Endothelial cell of umbilical vein (primary cell): ENCODE measurements at regions not wholly inside any gene's neighbourhood (a gene's known extent, or its start where the extent isn't known, plus 50 kb on each side); places are given as distances from the start of the nearest gene placed in this dataset.

Source experiments
- BruUV-seq: library from RNA; stranded (reverse); fragments of 400-500 nt; replicated peaks from 2 replicates; lab custom pipeline; 2021; lab: Mats Ljungman, UMichigan
- CTCF ChIA-PET: fragments of 300-600, 350-600 bp; sonication (Branson Sonifier 250); formaldehyde crosslinking; loops from one replicate; lab custom pipeline; 2021; ENCODE audit warnings: antibody characterized with exemption, inconsistent platforms; lab: Charles Lee
- POLR2A ChIA-PET: fragments of 300-600, 350-600 bp; sonication (Branson Sonifier 250); formaldehyde crosslinking; loops from one replicate; lab custom pipeline; 2021; ENCODE audit warnings: antibody characterized with exemption, inconsistent platforms; lab: Charles Lee
- DNase-seq: peaks from one replicate; pipeline ENCODE4 v3.0.0-alpha.2; 2011; ENCODE audit warnings: low read depth, low spot score
- FAIRE-seq: peaks from 2 replicates; lab custom pipeline; 2011; peaks lifted over from hg19 to GRCh38; lab: Jason Lieb, UNC
- H2AFZ ChIP-seq: 2 replicates; pipeline ENCODE4 v1.6.0; 2012; ENCODE audit warnings: low read depth, low read length, control low read depth, inconsistent platforms
- H3K27ac ChIP-seq: 2 replicates; pipeline ENCODE4 v1.5.1; 2011; ENCODE audit warnings: low read depth, mild to moderate bottlenecking, control low read depth, low read length, moderate library complexity; ENCODE audit not compliant: insufficient read depth
- H3K27me3 ChIP-seq, 2 experiments: 2 replicates each; pipeline versions ENCODE4 v1.6.0 to v1.6.1; 2011; ENCODE audit warnings: low read length in 2 of 2, mixed read lengths in 1 of 2; ENCODE audit not compliant: control insufficient read depth in 2 of 2, insufficient read depth in 2 of 2
- H3K36me3 ChIP-seq, 2 experiments: 2 replicates in 1 of 2; 3 replicates in 1 of 2; pipeline ENCODE4 v1.5.1; 2011; ENCODE audit warnings: low read length in 2 of 2, mild to moderate bottlenecking in 1 of 2, moderate library complexity in 1 of 2; ENCODE audit not compliant: control insufficient read depth in 2 of 2, insufficient read depth in 2 of 2; ENCODE audit errors: extremely low read depth in 1 of 2
- H3K4me1 ChIP-seq: 3 replicates; pipeline ENCODE4 v1.5.1; 2011; ENCODE audit warnings: mild to moderate bottlenecking, low read length; ENCODE audit not compliant: control insufficient read depth, insufficient read depth; ENCODE audit errors: extremely low read depth
- H3K4me2 ChIP-seq: 2 replicates; pipeline ENCODE4 v1.6.1; 2011; ENCODE audit warnings: low read length, control low read depth, mixed read lengths; ENCODE audit not compliant: insufficient read depth
- H3K4me3 ChIP-seq, 3 experiments: fragments of 200-600 bp in 1 of 3; sonication (generic), shearing (Covaris generic) in 1 of 3; replicated peaks in 1 of 3; 2 replicates each; pipeline ENCODE4 v1.5.1; 2011 to 2016; ENCODE audit warnings: control low read depth in 3 of 3, low read length in 3 of 3, mild to moderate bottlenecking in 2 of 3, inconsistent platforms in 1 of 3, low read depth in 1 of 3, moderate library complexity in 1 of 3; ENCODE audit not compliant: insufficient read depth in 1 of 3
- H3K79me2 ChIP-seq: 2 replicates; pipeline ENCODE4 v1.6.0; 2012; ENCODE audit warnings: low read length, inconsistent platforms; ENCODE audit not compliant: control insufficient read depth, insufficient read depth
- H3K9ac ChIP-seq: replicated peaks from 2 replicates; pipeline ENCODE3; 2011; ENCODE audit warnings: low read length, control low read depth; ENCODE audit not compliant: insufficient read depth; ENCODE audit errors: extremely low read depth
- H3K9me1 ChIP-seq: replicated peaks from 3 replicates; pipeline ENCODE4 v1.6.0; 2011; ENCODE audit warnings: mild to moderate bottlenecking, low read length; ENCODE audit not compliant: control insufficient read depth, insufficient read depth; ENCODE audit errors: extremely low read depth
- H3K9me3 ChIP-seq: replicated peaks from 2 replicates; pipeline ENCODE4 v1.5.1; 2012; ENCODE audit warnings: low read length, inconsistent platforms; ENCODE audit not compliant: control insufficient read depth, insufficient read depth
- H4K20me1 ChIP-seq: replicated peaks from 2 replicates; pipeline ENCODE3; 2011; ENCODE audit warnings: mild to moderate bottlenecking, low read length; ENCODE audit not compliant: control insufficient read depth, insufficient read depth; ENCODE audit errors: extremely low read depth
- CTCF ChIP-seq, 2 donors: IDR thresholded peaks; 1 replicate in 1 of 2; 2 replicates in 1 of 2; pipeline ENCODE4 v1.5.1; 2011; ENCODE audit warnings: low read length in 2 of 2, mild to moderate bottlenecking in 2 of 2, moderate library complexity in 2 of 2, control low read depth in 1 of 2, inconsistent platforms in 1 of 2, low read depth in 1 of 2; ENCODE audit not compliant: insufficient read depth in 1 of 2; ENCODE audit errors: extremely low read depth in 1 of 2
- EZH2 ChIP-seq: IDR thresholded peaks from 2 replicates; pipeline ENCODE4 v1.6.1; 2012; ENCODE audit warnings: borderline replicate concordance, low read depth, mild to moderate bottlenecking, moderate library complexity, low read length, inconsistent platforms; ENCODE audit not compliant: severe bottlenecking
- FOS ChIP-seq: IDR thresholded peaks from 2 replicates; pipeline ENCODE4 v1.6.1; 2011; ENCODE audit warnings: mild to moderate bottlenecking, low read length, moderate library complexity, borderline replicate concordance; ENCODE audit not compliant: insufficient read depth
- GATA2 ChIP-seq: IDR thresholded peaks from 2 replicates; pipeline ENCODE4 v1.7.0; 2011; ENCODE audit warnings: low read depth, mild to moderate bottlenecking, moderate library complexity, mixed read lengths, low read length; ENCODE audit not compliant: insufficient read length, insufficient read depth
- JUN ChIP-seq: IDR thresholded peaks from 2 replicates; pipeline ENCODE4 v1.6.1; 2011; ENCODE audit warnings: borderline replicate concordance, low read depth; ENCODE audit not compliant: insufficient read length, insufficient read depth
- MYC ChIP-seq: IDR thresholded peaks from one replicate; pipeline ENCODE4 v1.6.1; 2011; ENCODE audit warnings: mild to moderate bottlenecking, low read depth, low read length
- POLR2A ChIP-seq: IDR thresholded peaks from 2 replicates; pipeline ENCODE4 v1.6.1; 2012; ENCODE audit warnings: low read depth, mild to moderate bottlenecking, control low read depth, low read length
- POLR2AphosphoS5 ChIP-seq: IDR thresholded peaks from 2 replicates; pipeline ENCODE4 v1.6.1; 2012; ENCODE audit warnings: low read depth, mild to moderate bottlenecking, control low read depth, low read length, moderate library complexity; ENCODE audit not compliant: insufficient read depth
- dilution Hi-C: fragments of 300-500 bp; cut with MboI; formaldehyde crosslinking; loops from one replicate; pipeline ENCODE4 v1.15.0; 2019; ENCODE audit warnings: low sequenced_read_pairs; ENCODE audit not compliant: extremely low pct_ligation_motif_present
- intact Hi-C: fragments of 100-400 bp; cut with micrococcal nuclease; formaldehyde crosslinking; loops from one replicate; pipeline ENCODE4 v1.10.0; 2022
- TF ChIP-seq, protein P1 (sequence below): IDR thresholded peaks from 2 replicates; pipeline ENCODE4 v1.6.1; 2011; ENCODE audit not compliant: insufficient read depth, insufficient read length

- Histone ChIP-seq H3K4me2 (no peak overlapping the region), H3K4me3 (no peak overlapping the region), H3K9me3 (no peaks in the 10 kb centered on the region), H3K4me1 (no peaks in the 10 kb centered on the region), H3K27ac (no peak overlapping the region), H4K20me1 (no peaks in the 10 kb centered on the region), H3K36me3 (no peaks in the 10 kb centered on the region), H3K9me1 (no peaks in the 10 kb centered on the region), H2AFZ (no peak overlapping the region), H3K79me2 (no peaks in the 10 kb centered on the region), H3K9ac (no peak overlapping the region), H3K27me3 (no peaks in the 10 kb centered on the region)
- TF ChIP-seq EZH2 (no peak), FOS (no peak), CTCF (IDR thresholded peaks at IDR 0.05; ENCODE audit: extremely low read depth in 1 of 2, insufficient read depth in 1 of 2, low read depth in 1 of 2, low read length in 2 of 2) (no peak), POLR2AphosphoS5 (no peak), GATA2 (no peak), MYC (no peak), JUN (no peak), POLR2A (no peak)
- TF ChIP-seq, protein P1, sequence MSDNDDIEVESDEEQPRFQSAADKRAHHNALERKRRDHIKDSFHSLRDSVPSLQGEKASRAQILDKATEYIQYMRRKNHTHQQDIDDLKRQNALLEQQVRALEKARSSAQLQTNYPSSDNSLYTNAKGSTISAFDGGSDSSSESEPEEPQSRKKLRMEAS, result no peak
- dilution Hi-C loops, result no loop called here
- intact Hi-C loops, result no loop called here
- FAIRE-seq, result no peak
- ChIA-PET POLR2A (no interaction called here), CTCF (no interaction called here)
- DNase-seq, result no peak
- BruUV-seq, result no TSS peak
Observed at GRCh38 chr6:141969201-141969600, 163.5 kb upstream of the GJE1 start.
